ENCODE measurements at regions not wholly inside any gene's neighbourhood (a gene's known extent, or its start where the extent isn't known, plus 50 kb on each side); places are given as distances from the start of the nearest gene placed in this dataset.

GRCh38 chr5:5066276-5067186 lies 73.6 kb upstream of the ADAMTS16 start:
- H3K27me3 ChIP-seq: no peaks in the 10 kb centered on the region
- H3K9me3 ChIP-seq: peaks cover 0 to 4% (median 0%) of the 10 kb centered on the region in 4 donors
- H3K36me3 ChIP-seq: no peaks in the 10 kb centered on the region
- peak in 1 of 2 donors; percentile 80 for ATAC-seq (ENCODE audit: low FRiP score in 2 of 2)
- no peak for DNase-seq
- no peak overlapping the region for H3K4me3 ChIP-seq
- 59 to 63% methylated on average over 6 of the region's 6 CpGs for WGBS, 2 donors
- no peaks in the 10 kb centered on the region for H3K4me1 ChIP-seq
- TF ChIP-seq POLR2AphosphoS5 (IDR thresholded peaks at IDR 0.05) (no peak), EP300 (IDR thresholded peaks at IDR 0.05) (no peak), POLR2A (IDR thresholded peaks at IDR 0.05) (no peak)
- TF ChIP-seq, protein P1, sequence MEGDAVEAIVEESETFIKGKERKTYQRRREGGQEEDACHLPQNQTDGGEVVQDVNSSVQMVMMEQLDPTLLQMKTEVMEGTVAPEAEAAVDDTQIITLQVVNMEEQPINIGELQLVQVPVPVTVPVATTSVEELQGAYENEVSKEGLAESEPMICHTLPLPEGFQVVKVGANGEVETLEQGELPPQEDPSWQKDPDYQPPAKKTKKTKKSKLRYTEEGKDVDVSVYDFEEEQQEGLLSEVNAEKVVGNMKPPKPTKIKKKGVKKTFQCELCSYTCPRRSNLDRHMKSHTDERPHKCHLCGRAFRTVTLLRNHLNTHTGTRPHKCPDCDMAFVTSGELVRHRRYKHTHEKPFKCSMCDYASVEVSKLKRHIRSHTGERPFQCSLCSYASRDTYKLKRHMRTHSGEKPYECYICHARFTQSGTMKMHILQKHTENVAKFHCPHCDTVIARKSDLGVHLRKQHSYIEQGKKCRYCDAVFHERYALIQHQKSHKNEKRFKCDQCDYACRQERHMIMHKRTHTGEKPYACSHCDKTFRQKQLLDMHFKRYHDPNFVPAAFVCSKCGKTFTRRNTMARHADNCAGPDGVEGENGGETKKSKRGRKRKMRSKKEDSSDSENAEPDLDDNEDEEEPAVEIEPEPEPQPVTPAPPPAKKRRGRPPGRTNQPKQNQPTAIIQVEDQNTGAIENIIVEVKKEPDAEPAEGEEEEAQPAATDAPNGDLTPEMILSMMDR (IDR thresholded peaks at IDR 0.05): no peak
- H3K27ac ChIP-seq: no peak overlapping the region

DNA sequence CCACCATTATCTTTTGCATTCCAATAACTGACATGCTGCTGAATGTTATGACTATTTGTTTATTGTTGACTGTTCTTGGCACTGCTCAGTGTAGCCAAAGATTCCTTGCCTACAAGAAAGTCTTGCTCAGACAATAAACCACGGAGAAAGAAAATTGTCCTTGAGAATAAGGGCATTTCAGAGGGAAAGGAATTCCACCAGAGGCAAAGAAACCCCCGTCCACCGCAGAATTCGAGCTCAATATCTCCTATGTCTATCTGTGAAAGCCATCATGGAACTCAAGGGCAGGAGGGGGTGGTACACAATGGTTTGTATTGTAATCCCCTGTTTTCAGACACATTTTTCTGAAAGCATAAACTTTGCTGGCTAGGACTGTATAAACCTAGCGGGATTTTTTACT lies 70.3 kb upstream of the ADAMTS16 start:
- Histone ChIP-seq H3K36me3 (no peaks in the 10 kb centered on the region), H3K9me3 (peaks cover 0 to 4% (median 0%) of the 10 kb centered on the region in 4 donors), H3K4me3 (no peak overlapping the region), H3K4me1 (no peaks in the 10 kb centered on the region), H3K27ac (no peak overlapping the region), H3K27me3 (no peaks in the 10 kb centered on the region)
- 66 to 70% methylated on average over 5 of the region's 5 CpGs for WGBS, 2 donors
- TF ChIP-seq POLR2AphosphoS5 (IDR thresholded peaks at IDR 0.05) (no peak), EP300 (IDR thresholded peaks at IDR 0.05) (no peak)
- TF ChIP-seq, protein P1 (IDR thresholded peaks at IDR 0.05): no peak
- DNase-seq: no peak
- ATAC-seq (ENCODE audit: low FRiP score in 2 of 2): no peak

DNA sequence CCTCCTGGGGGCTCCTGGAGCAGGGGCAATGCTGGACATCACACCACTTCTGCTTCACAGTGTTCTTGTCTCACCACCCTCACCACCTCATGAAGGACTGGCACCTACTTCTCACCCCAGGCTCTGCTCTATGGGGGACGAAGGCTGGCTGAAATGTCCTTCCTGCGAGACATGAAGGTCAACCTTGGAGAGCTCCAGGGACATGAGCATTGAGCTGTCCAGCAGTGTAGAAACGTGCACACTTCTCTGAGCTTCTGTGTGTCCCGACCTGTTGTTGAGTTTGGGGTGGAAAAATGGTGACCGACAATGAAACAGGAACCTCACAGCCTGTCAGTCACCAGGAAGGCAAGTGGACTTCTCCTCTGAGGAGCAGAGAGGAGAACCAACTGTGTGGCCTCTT lies 68.6 kb upstream of the ADAMTS16 start:
- ATAC-seq (ENCODE audit: low FRiP score in 2 of 2): peak in 1 of 2 donors; percentile 40
- 77 to 80% methylated on average over 3 to 5 of the region's 5 CpGs for WGBS, 2 donors
- TF ChIP-seq EP300 (IDR thresholded peaks at IDR 0.05): no peak
- TF ChIP-seq POLR2A (IDR thresholded peaks at IDR 0.05): no peak
- no peak for TF ChIP-seq POLR2AphosphoS5 (IDR thresholded peaks at IDR 0.05)
- TF ChIP-seq, protein P1 (IDR thresholded peaks at IDR 0.05): no peak

GRCh38 chr5:5077236-5077635 lies 62.9 kb upstream of the ADAMTS16 start:
- ATAC-seq (ENCODE audit: low FRiP score in 2 of 2) (no peak), DNase-seq (no peak)
- WGBS, 2 donors: 74 to 75% methylated on average over 1 of the region's 1 CpG
- Histone ChIP-seq H3K27me3 (no peaks in the 10 kb centered on the region), H3K4me3 (no peak overlapping the region), H3K9me3 (no peaks in the 10 kb centered on the region), H3K4me1 (no peaks in the 10 kb centered on the region), H3K36me3 (no peaks in the 10 kb centered on the region), H3K27ac (no peak overlapping the region)
- TF ChIP-seq POLR2AphosphoS5 (IDR thresholded peaks at IDR 0.05) (no peak), EP300 (IDR thresholded peaks at IDR 0.05) (no peak), POLR2A (IDR thresholded peaks at IDR 0.05) (no peak)
- TF ChIP-seq, protein P1 (IDR thresholded peaks at IDR 0.05): no peak

More for the DNA sequence above, 68.6 kb upstream of the ADAMTS16 start:
- H3K27me3 ChIP-seq: no peaks in the 10 kb centered on the region
- DNase-seq: no peak
- no peak overlapping the region for H3K4me3 ChIP-seq
- H3K36me3 ChIP-seq: no peaks in the 10 kb centered on the region
- H3K9me3 ChIP-seq: peaks cover 0 to 4% (median 0%) of the 10 kb centered on the region in 4 donors
- H3K4me1 ChIP-seq: no peaks in the 10 kb centered on the region
- no peak overlapping the region for H3K27ac ChIP-seq
